ENCODE measurements at regions not wholly inside any gene's neighbourhood (a gene's known extent, or its start where the extent isn't known, plus 50 kb on each side); places are given as distances from the start of the nearest gene placed in this dataset.

- TF ChIP-seq POLR2A (IDR thresholded peaks at IDR 0.05), result no peak
- no peak for TF ChIP-seq CTCF (IDR thresholded peaks at IDR 0.05)
Measured at GRCh38 chr9:115369322-115369957, 251.5 kb upstream of the TNC start.

Measured in tibial nerve (tissue), 3 donors.